A549 (cell line): ENCODE measurements at regions not wholly inside any gene's neighbourhood (a gene's known extent, or its start where the extent isn't known, plus 50 kb on each side); places are given as distances from the start of the nearest gene placed in this dataset.

Experiments
- ATAC-seq, 2 experiments: fragments of 200-7000 bp in 1 of 2; fragments of >200 bp in 1 of 2; cut with Nextera tagmentation in 1 of 2; cut with Tn5 transposase in 1 of 2; 3 replicates each; pipeline versions ENCODE4 v1.8.0 to v1.9.1; 2018 to 2020; ENCODE audit warnings: mild to moderate bottlenecking in 1 of 2, moderate library complexity in 1 of 2
- CTCF ChIA-PET: fragments of 300-600 bp; sonication (Branson Sonifier 250); formaldehyde crosslinking; extraction: SDS; loops from one replicate; lab custom pipeline; 2021; ENCODE audit warnings: antibody characterized with exemption, inconsistent platforms; lab: Yijun Ruan, JAX
- POLR2A ChIA-PET: fragments of 350-600 bp; formaldehyde crosslinking; extraction: SDS; loops from one replicate; lab custom pipeline; 2021; ENCODE audit warnings: antibody characterized with exemption, inconsistent platforms; lab: Yijun Ruan, JAX
- DNase-seq, 2 experiments: peaks; one replicate each; pipeline versions ENCODE4 v3.0.0 to v3.0.0-alpha.2; 2011 to 2016; ENCODE audit warnings: low read depth in 1 of 2, low spot score in 1 of 2
- FAIRE-seq: peaks from 2 replicates; lab custom pipeline; 2011; peaks lifted over from hg19 to GRCh38; lab: Jason Lieb, UNC
- H3K27ac ChIP-seq, 2 experiments: fragments of >200 bp; sonication (Bioruptor Twin); formaldehyde crosslinking; 3 replicates each; pipeline ENCODE4 v1.5.1; 2016 to 2017
- H3K4me1 ChIP-seq: fragments of >200 bp; sonication (Bioruptor Twin); formaldehyde crosslinking; 3 replicates; pipeline ENCODE4 v1.6.1; 2016
- H3K4me2 ChIP-seq: fragments of >200 bp; sonication (Bioruptor Twin); formaldehyde crosslinking; 3 replicates; pipeline ENCODE4 v1.6.1; 2016
- H3K4me3 ChIP-seq: fragments of >200 bp; sonication (Bioruptor Twin); formaldehyde crosslinking; 3 replicates; pipeline ENCODE4 v1.5.1; 2016
- H3K9me3 ChIP-seq: fragments of >200 bp; sonication (Bioruptor Twin); formaldehyde crosslinking; 3 replicates; pipeline ENCODE4 v1.6.1; 2016
- BCL3 ChIP-seq: fragments of >200 bp; sonication (Bioruptor Twin); formaldehyde crosslinking; IDR thresholded peaks from 3 replicates; pipeline ENCODE4 v1.6.1; 2016
- CBX2 ChIP-seq: fragments of 200-600 bp; sonication (generic); IDR thresholded peaks from 2 replicates; pipeline ENCODE4 v1.6.1; 2016; ENCODE audit warnings: low read depth, mild to moderate bottlenecking, borderline replicate concordance
- CHD2 ChIP-seq: fragments of 150-350 bp; IDR thresholded peaks from 2 replicates; pipeline ENCODE4 v1.6.1; 2014; ENCODE audit warnings: low read length; ENCODE audit not compliant: partially characterized antibody
- E2F6 ChIP-seq: IDR thresholded peaks from 2 replicates; pipeline ENCODE4 v1.6.1; 2012; ENCODE audit warnings: low read depth, borderline replicate concordance
- EHF ChIP-seq: fragments of 250-450 bp; sonication (Bioruptor Pico); IDR thresholded peaks from 2 replicates; pipeline ENCODE4 v1.5.0; 2020; ENCODE audit warnings: mild to moderate bottlenecking
- GATA3 ChIP-seq: IDR thresholded peaks from 2 replicates; pipeline ENCODE4 v1.6.1; 2012; ENCODE audit warnings: borderline replicate concordance
- HMGXB4 ChIP-seq: fragments of 250-450 bp; sonication (Bioruptor Pico); IDR thresholded peaks from 2 replicates; pipeline ENCODE4 v1.5.0; 2021; ENCODE audit warnings: mild to moderate bottlenecking, moderate library complexity, borderline replicate concordance
- JUN ChIP-seq, 2 experiments: fragments of >200 bp; sonication (Bioruptor Twin); formaldehyde crosslinking; IDR thresholded peaks; 2 replicates in 1 of 2; 3 replicates in 1 of 2; pipeline ENCODE4 v1.6.1; 2016 to 2017
- MAZ ChIP-seq: fragments of 150-350 bp; IDR thresholded peaks from 2 replicates; pipeline ENCODE4 v1.6.1; 2014; ENCODE audit warnings: antibody characterized with exemption, low read depth, low read length, borderline replicate concordance
- POLR2A ChIP-seq: IDR thresholded peaks from 2 replicates; pipeline ENCODE4 v1.6.1; 2012; ENCODE audit warnings: mild to moderate bottlenecking, low read length
- RCOR1 ChIP-seq: fragments of 150-350 bp; IDR thresholded peaks from 2 replicates; pipeline ENCODE4 v1.6.1; 2014; ENCODE audit warnings: antibody characterized with exemption, low read length, low read depth
- RFX5 ChIP-seq: fragments of 450-650 bp; IDR thresholded peaks from 2 replicates; pipeline ENCODE4 v1.7.1; 2014; ENCODE audit warnings: antibody characterized with exemption, mild to moderate bottlenecking, moderate library complexity
- RNF2 ChIP-seq: fragments of 200-600 bp; sonication (generic); IDR thresholded peaks from 2 replicates; pipeline ENCODE4 v1.6.1; 2016; ENCODE audit warnings: low read depth, mild to moderate bottlenecking, antibody characterized with exemption, moderate library complexity, borderline replicate concordance
- SREBF2 ChIP-seq: fragments of 450-650 bp; IDR thresholded peaks from 2 replicates; pipeline ENCODE4 v1.6.1; 2014; ENCODE audit warnings: mild to moderate bottlenecking, moderate library complexity
- TFCP2L1 ChIP-seq: fragments of 250-450 bp; sonication (Bioruptor Pico); IDR thresholded peaks from 2 replicates; pipeline ENCODE4 v1.5.0; 2021; ENCODE audit warnings: mild to moderate bottlenecking
- TP53 ChIP-seq: fragments of 250-450 bp; sonication (Bioruptor Pico); IDR thresholded peaks from 2 replicates; pipeline ENCODE4 v1.5.0; 2021; ENCODE audit warnings: mild to moderate bottlenecking, moderate library complexity
- ZFP36 ChIP-seq: fragments of 450-650 bp; IDR thresholded peaks from 2 replicates; pipeline ENCODE4 v1.6.1; 2014; ENCODE audit warnings: borderline replicate concordance; ENCODE audit not compliant: partially characterized antibody
- ZNF302 ChIP-seq: fragments of 250-450 bp; sonication (Bioruptor Pico); IDR thresholded peaks from 2 replicates; pipeline ENCODE4 v1.9.0; 2021; ENCODE audit warnings: inconsistent platforms, mild to moderate bottlenecking, moderate library complexity
- WGBS: methylation state at CpG from one replicate; pipeline ENCODE4 v1.1.6; 2017; ENCODE audit errors: missing lambda C conversion rate; 5-methylcytosine and 5-hydroxymethylcytosine counted together
- TF ChIP-seq, protein P1 (sequence below): fragments of 250-450 bp; sonication (Bioruptor Pico); IDR thresholded peaks from 2 replicates; pipeline ENCODE4 v1.5.0; 2020; ENCODE audit warnings: low read depth, mild to moderate bottlenecking, moderate library complexity

- no peak for DNase-seq
- POLR2A ChIA-PET: no interaction called here
- Histone ChIP-seq H3K4me2 (no peak overlapping the region), H3K4me3 (no peak overlapping the region), H3K9me3 (no peaks in the 10 kb centered on the region), H3K4me1 (no peaks in the 10 kb centered on the region), H3K27ac (no peak overlapping the region)
- WGBS: 2% methylated on average over 4 of the region's 4 CpGs
- no peak for ATAC-seq
- no peak for FAIRE-seq
- no peak for TF ChIP-seq RNF2
- CTCF ChIA-PET: no interaction called here
Observed at GRCh38 chr5:38036765-38037164, 196.9 kb upstream of the GDNF start.

- no peak for ATAC-seq
- Histone ChIP-seq H3K27ac (no peak overlapping the region), H3K4me1 (no peaks in the 10 kb centered on the region), H3K4me2 (no peak overlapping the region)
- CTCF ChIA-PET: no interaction called here
- DNase-seq: no peak
- no peak for TF ChIP-seq HMGXB4
- TF ChIP-seq ZFP36: no peak
- no peak for TF ChIP-seq TFCP2L1 (CRISPR knock-in tag)
- no peak for TF ChIP-seq RCOR1
- no peak for TF ChIP-seq RNF2
- TF ChIP-seq E2F6: no peak
- TF ChIP-seq, all 56 proteins: peak for 0
- 0% methylated on average over 1 of the region's 1 CpG for WGBS
- POLR2A ChIA-PET: no interaction called here
- H3K9me3 ChIP-seq: no peaks in the 10 kb centered on the region
- H3K4me3 ChIP-seq: no peak overlapping the region
- no peak for FAIRE-seq
Observed at GRCh38 chr5:38032149-38032548, 192.3 kb upstream of the GDNF start.

GRCh38 chr5:38031304-38031703 lies 191.5 kb upstream of the GDNF start:
- 3% methylated on average over 1 of the region's 1 CpG for WGBS

More at GRCh38 chr5:38031304-38031703, 191.5 kb upstream of the GDNF start:
- ChIA-PET CTCF (no interaction called here), POLR2A (no interaction called here)
- no peak for FAIRE-seq
- Histone ChIP-seq H3K27ac (no peak overlapping the region), H3K4me3 (no peak overlapping the region), H3K4me2 (no peak overlapping the region), H3K4me1 (no peaks in the 10 kb centered on the region), H3K9me3 (no peaks in the 10 kb centered on the region)
- DNase-seq: no peak
- ATAC-seq: no peak
- no peak for TF ChIP-seq TP53
- TF ChIP-seq E2F6: no peak
- TF ChIP-seq ZNF302 (CRISPR knock-in tag): no peak
- TF ChIP-seq CHD2: no peak
- no peak for TF ChIP-seq GATA3
- no peak for TF ChIP-seq HMGXB4
- TF ChIP-seq RFX5: no peak
- TF ChIP-seq, protein P1, sequence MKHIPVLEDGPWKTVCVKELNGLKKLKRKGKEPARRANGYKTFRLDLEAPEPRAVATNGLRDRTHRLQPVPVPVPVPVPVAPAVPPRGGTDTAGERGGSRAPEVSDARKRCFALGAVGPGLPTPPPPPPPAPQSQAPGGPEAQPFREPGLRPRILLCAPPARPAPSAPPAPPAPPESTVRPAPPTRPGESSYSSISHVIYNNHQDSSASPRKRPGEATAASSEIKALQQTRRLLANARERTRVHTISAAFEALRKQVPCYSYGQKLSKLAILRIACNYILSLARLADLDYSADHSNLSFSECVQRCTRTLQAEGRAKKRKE (CRISPR knock-in tag): no peak
- TF ChIP-seq JUN (IDR thresholded peaks at IDR 0.05): no peak
- no peak for TF ChIP-seq EHF
- no peak for TF ChIP-seq SREBF2
- TF ChIP-seq ZFP36: no peak
- no peak for TF ChIP-seq CBX2
- TF ChIP-seq MAZ: no peak
- no peak for TF ChIP-seq BCL3
- no peak for TF ChIP-seq POLR2A
